ENCODE measurements at regions not wholly inside any gene's neighbourhood (a gene's known extent, or its start where the extent isn't known, plus 50 kb on each side); places are given as distances from the start of the nearest gene placed in this dataset.

GRCh38 chr4:42205541-42205940 is 53.1 kb upstream of the BEND4 start:
- H3K27me3 ChIP-seq, result no peaks in the 10 kb centered on the region
- no peak overlapping the region for H3K4me3 ChIP-seq
- no peaks in the 10 kb centered on the region for H3K36me3 ChIP-seq
- H3K9me3 ChIP-seq, result no peaks in the 10 kb centered on the region
- no peak overlapping the region for H3K27ac ChIP-seq
- no peak for DNase-seq (ENCODE audit: low spot score)
- no peaks in the 10 kb centered on the region for H3K4me1 ChIP-seq
- TF ChIP-seq CTCF (IDR thresholded peaks at IDR 0.05), result no peak

- no peaks in the 10 kb centered on the region for H3K36me3 ChIP-seq
- no peak overlapping the region for H3K27ac ChIP-seq
- no peaks in the 10 kb centered on the region for H3K27me3 ChIP-seq
- H3K4me3 ChIP-seq, result no peak overlapping the region
- no peaks in the 10 kb centered on the region for H3K9me3 ChIP-seq
- no peak for TF ChIP-seq CTCF (IDR thresholded peaks at IDR 0.05)
- DNase-seq (ENCODE audit: low spot score), result no peak
- H3K4me1 ChIP-seq, result no peaks in the 10 kb centered on the region
Observed at GRCh38 chr4:42216664-42217063, 64.2 kb upstream of the BEND4 start.

GRCh38 chr4:42225286-42225685 is 72.8 kb upstream of the BEND4 start:
- H3K4me3 ChIP-seq, result no peak overlapping the region
- no peaks in the 10 kb centered on the region for H3K27me3 ChIP-seq
- TF ChIP-seq CTCF (IDR thresholded peaks at IDR 0.05), result no peak
- no peak for DNase-seq (ENCODE audit: low spot score)
- no peaks in the 10 kb centered on the region for H3K9me3 ChIP-seq
- H3K27ac ChIP-seq, result no peak overlapping the region
- no peaks in the 10 kb centered on the region for H3K4me1 ChIP-seq
- no peaks in the 10 kb centered on the region for H3K36me3 ChIP-seq

GRCh38 chr4:42234817-42235216 is 82.4 kb upstream of the BEND4 start:
- H3K4me1 ChIP-seq, result no peaks in the 10 kb centered on the region
- no peak for DNase-seq (ENCODE audit: low spot score)
- TF ChIP-seq CTCF (IDR thresholded peaks at IDR 0.05), result no peak
- H3K4me3 ChIP-seq, result no peak overlapping the region
- no peaks in the 10 kb centered on the region for H3K9me3 ChIP-seq
- no peaks in the 10 kb centered on the region for H3K27me3 ChIP-seq
- no peaks in the 10 kb centered on the region for H3K36me3 ChIP-seq
- no peak overlapping the region for H3K27ac ChIP-seq

GRCh38 chr4:42235304-42236021 is 83.0 kb upstream of the BEND4 start:
- no peaks in the 10 kb centered on the region for H3K27me3 ChIP-seq
- DNase-seq (ENCODE audit: low spot score), result no peak
- no peaks in the 10 kb centered on the region for H3K36me3 ChIP-seq
- no peak overlapping the region for H3K27ac ChIP-seq
- H3K4me1 ChIP-seq, result no peaks in the 10 kb centered on the region
- H3K9me3 ChIP-seq, result no peaks in the 10 kb centered on the region
- no peak overlapping the region for H3K4me3 ChIP-seq
- TF ChIP-seq CTCF (IDR thresholded peaks at IDR 0.05), result no peak

GRCh38 chr4:42237010-42237409 is 84.6 kb upstream of the BEND4 start:
- TF ChIP-seq CTCF (IDR thresholded peaks at IDR 0.05), result no peak

More at GRCh38 chr4:42237010-42237409, 84.6 kb upstream of the BEND4 start:
- H3K9me3 ChIP-seq, result no peaks in the 10 kb centered on the region
- H3K4me1 ChIP-seq, result no peaks in the 10 kb centered on the region
- H3K36me3 ChIP-seq, result no peaks in the 10 kb centered on the region
- DNase-seq (ENCODE audit: low spot score), result no peak
- no peak overlapping the region for H3K4me3 ChIP-seq
- no peaks in the 10 kb centered on the region for H3K27me3 ChIP-seq
- no peak overlapping the region for H3K27ac ChIP-seq
